ENCODE measurements at regions not wholly inside any gene's neighbourhood (a gene's known extent, or its start where the extent isn't known, plus 50 kb on each side); places are given as distances from the start of the nearest gene placed in this dataset.
"Not testable (repeated sequence)": the region's sequence is repeated elsewhere in the genome, so short reads cannot be mapped to it uniquely, and the experiment has no call there.

GRCh38 chr4:79763486-79764075, 309.4 kb downstream of the ANTXR2 start:
- DNase-seq (ENCODE audit: low spot score in 2 of 2), result no peak
- peaks cover 3 to 5% of the 10 kb centered on the region in 2 donors for H3K9me3 Mint-ChIP-seq
- no peak overlapping the region for H3K27ac Mint-ChIP-seq
- no peaks in the 10 kb centered on the region for H3K36me3 Mint-ChIP-seq
- no peak for ATAC-seq

GRCh38 chr4:79759793-79760192, 313.2 kb downstream of the ANTXR2 start:
- no peak for DNase-seq (ENCODE audit: low spot score in 2 of 2)
- Mint-ChIP-seq H3K36me3 (no peaks in the 10 kb centered on the region), H3K9me3 (no peaks in the 10 kb centered on the region), H3K27ac (no peak overlapping the region)
- ATAC-seq, result no peak

- DNase-seq (ENCODE audit: low spot score in 2 of 2), result no peak
- no peaks in the 10 kb centered on the region for H3K36me3 Mint-ChIP-seq
- H3K9me3 Mint-ChIP-seq, result no peaks in the 10 kb centered on the region
- H3K27ac Mint-ChIP-seq, result no peak overlapping the region
- no peak for ATAC-seq
These were observed 315.4 kb downstream of the ANTXR2 start for GRCh38 chr4:79757600-79757999.

- DNase-seq (ENCODE audit: low spot score in 2 of 2), result no peak
- no peak overlapping the region for H3K27ac Mint-ChIP-seq
- H3K9me3 Mint-ChIP-seq, result no peaks in the 10 kb centered on the region
- no peak for ATAC-seq
- no peaks in the 10 kb centered on the region for H3K36me3 Mint-ChIP-seq
These were observed 316.7 kb downstream of the ANTXR2 start for GRCh38 chr4:79756140-79756895.

GRCh38 chr4:79748835-79749234, 324.2 kb downstream of the ANTXR2 start:
- ATAC-seq, result no peak
- H3K27ac Mint-ChIP-seq, result no peak overlapping the region

GRCh38 chr4:79747252-79747651, 325.8 kb downstream of the ANTXR2 start:
- Mint-ChIP-seq H3K27ac (no peak overlapping the region), H3K36me3 (no peaks in the 10 kb centered on the region), H3K9me3 (no peaks in the 10 kb centered on the region)
- DNase-seq (ENCODE audit: low spot score in 2 of 2) (no peak), ATAC-seq (no peak)

More at GRCh38 chr4:79748835-79749234, 324.2 kb downstream of the ANTXR2 start:
- Mint-ChIP-seq H3K36me3 (no peaks in the 10 kb centered on the region), H3K9me3 (no peaks in the 10 kb centered on the region)
- DNase-seq (ENCODE audit: low spot score in 2 of 2), result no peak

- no peak overlapping the region for H3K27ac Mint-ChIP-seq
- no peaks in the 10 kb centered on the region for H3K36me3 Mint-ChIP-seq
- no peak for ATAC-seq
These were observed 330.0 kb downstream of the ANTXR2 start for GRCh38 chr4:79743014-79743413.

GRCh38 chr4:79739912-79740311, 331.9 kb upstream of the GK2 start:
- no peak for ATAC-seq
- no peaks in the 10 kb centered on the region for H3K36me3 Mint-ChIP-seq

More at GRCh38 chr4:79743014-79743413, 330.0 kb downstream of the ANTXR2 start:
- no peaks in the 10 kb centered on the region for H3K9me3 Mint-ChIP-seq
- no peak for DNase-seq (ENCODE audit: low spot score in 2 of 2)

GRCh38 chr4:79723507-79723906, 315.5 kb upstream of the GK2 start:
- Mint-ChIP-seq H3K9me3 (no peaks in the 10 kb centered on the region), H3K27ac (no peak overlapping the region), H3K36me3 (no peaks in the 10 kb centered on the region)
- ATAC-seq (no peak), DNase-seq (ENCODE audit: low spot score in 2 of 2) (no peak)

More at GRCh38 chr4:79739912-79740311, 331.9 kb upstream of the GK2 start:
- DNase-seq (ENCODE audit: low spot score in 2 of 2), result no peak
- Mint-ChIP-seq H3K27ac (no peak overlapping the region), H3K9me3 (no peaks in the 10 kb centered on the region)

- ATAC-seq (no peak), DNase-seq (ENCODE audit: low spot score in 2 of 2) (no peak)
- no peak overlapping the region for H3K27ac Mint-ChIP-seq
- peaks cover 7 to 9% of the 10 kb centered on the region in 2 donors for H3K36me3 Mint-ChIP-seq
- H3K9me3 Mint-ChIP-seq, result peaks cover 6 to 7% of the 10 kb centered on the region in 2 donors
These were observed 292.3 kb upstream of the GK2 start for GRCh38 chr4:79700356-79700755.

- Mint-ChIP-seq H3K36me3 (peaks cover 8 to 10% of the 10 kb centered on the region in 2 donors), H3K27ac (no peak overlapping the region), H3K9me3 (peaks cover 13 to 17% of the 10 kb centered on the region in 2 donors)
- ATAC-seq, result no peak
- no peak for DNase-seq (ENCODE audit: low spot score in 2 of 2)
These were observed 289.4 kb upstream of the GK2 start for GRCh38 chr4:79697444-79697843.

- not testable (repeated sequence) for H3K27ac Mint-ChIP-seq; ATAC-seq; DNase-seq (ENCODE audit: low spot score in 2 of 2)
- Mint-ChIP-seq H3K9me3 (peaks cover 13 to 17% of the 10 kb centered on the region in 2 donors), H3K36me3 (peaks cover 8 to 10% of the 10 kb centered on the region in 2 donors)
These were observed 288.5 kb upstream of the GK2 start for GRCh38 chr4:79696534-79696933.

- H3K36me3 Mint-ChIP-seq, result peaks cover 8 to 10% of the 10 kb centered on the region in 2 donors
- ATAC-seq, result no peak
- no peak overlapping the region for H3K27ac Mint-ChIP-seq
- no peak for DNase-seq (ENCODE audit: low spot score in 2 of 2)
- H3K9me3 Mint-ChIP-seq, result peaks cover 13 to 17% of the 10 kb centered on the region in 2 donors
These were observed 287.8 kb upstream of the GK2 start for GRCh38 chr4:79695848-79696247.

- H3K27ac Mint-ChIP-seq, result no peak overlapping the region
These were observed 281.7 kb upstream of the GK2 start for GRCh38 chr4:79689740-79690139.

GRCh38 chr4:79688691-79689090, 280.7 kb upstream of the GK2 start:
- peaks cover under 1 to 4% of the 10 kb centered on the region in 2 donors for H3K9me3 Mint-ChIP-seq
- DNase-seq (ENCODE audit: low spot score in 2 of 2) (no peak), ATAC-seq (no peak)
- no peaks in the 10 kb centered on the region for H3K36me3 Mint-ChIP-seq
- H3K27ac Mint-ChIP-seq, result no peak overlapping the region

More at GRCh38 chr4:79689740-79690139, 281.7 kb upstream of the GK2 start:
- no peak for DNase-seq (ENCODE audit: low spot score in 2 of 2)
- H3K36me3 Mint-ChIP-seq, result peaks cover 2% of the 10 kb centered on the region in 2 donors
- no peak for ATAC-seq
- peaks cover 5 to 9% of the 10 kb centered on the region in 2 donors for H3K9me3 Mint-ChIP-seq

- Mint-ChIP-seq H3K27ac (no peak overlapping the region), H3K36me3 (no peaks in the 10 kb centered on the region), H3K9me3 (no peaks in the 10 kb centered on the region)
- DNase-seq (ENCODE audit: low spot score in 2 of 2) (no peak), ATAC-seq (no peak)
These were observed 279.0 kb upstream of the GK2 start for GRCh38 chr4:79687006-79687405.

- H3K27ac Mint-ChIP-seq, result no peak overlapping the region
- DNase-seq (ENCODE audit: low spot score in 2 of 2) (no peak), ATAC-seq (no peak)
- H3K9me3 Mint-ChIP-seq, result no peaks in the 10 kb centered on the region
- no peaks in the 10 kb centered on the region for H3K36me3 Mint-ChIP-seq
These were observed 277.5 kb upstream of the GK2 start for GRCh38 chr4:79685542-79685941.

GRCh38 chr4:79684516-79684915, 276.5 kb upstream of the GK2 start:
- DNase-seq (ENCODE audit: low spot score in 2 of 2), result no peak
- no peak for ATAC-seq

More at GRCh38 chr4:79684516-79684915, 276.5 kb upstream of the GK2 start:
- no peaks in the 10 kb centered on the region for H3K36me3 Mint-ChIP-seq
- H3K9me3 Mint-ChIP-seq, result no peaks in the 10 kb centered on the region
- no peak overlapping the region for H3K27ac Mint-ChIP-seq
